D721Med (cell line): ENCODE measurements at regions not wholly inside any gene's neighbourhood (a gene's known extent, or its start where the extent isn't known, plus 50 kb on each side); places are given as distances from the start of the nearest gene placed in this dataset.

Source experiments
- DNase-seq: peaks from one replicate; pipeline ENCODE4 v3.0.0; 2011; ENCODE audit warnings: low spot score; ENCODE audit not compliant: insufficient read length
- FAIRE-seq: peaks from 2 replicates; lab custom pipeline; 2011; peaks lifted over from hg19 to GRCh38; lab: Jason Lieb, UNC
- CTCF ChIP-seq: IDR thresholded peaks from 2 replicates; pipeline ENCODE4 v1.5.1; 2012; ENCODE audit warnings: mild to moderate bottlenecking, control low read depth; ENCODE audit not compliant: insufficient read depth; ENCODE audit errors: missing control alignments

- TF ChIP-seq CTCF = no peak
- FAIRE-seq = no peak
- no peak for DNase-seq
These were observed 1104.5 kb downstream of the FAT4 start for GRCh38 chr4:126419266-126419665.

GRCh38 chr4:126427853-126428252 is 1113.1 kb downstream of the FAT4 start:
- FAIRE-seq (no peak), DNase-seq (no peak)
- no peak for TF ChIP-seq CTCF

- no peak for FAIRE-seq
- no peak for DNase-seq
- TF ChIP-seq CTCF = no peak
These were observed 1116.3 kb downstream of the FAT4 start for GRCh38 chr4:126431049-126431448.

- DNase-seq = no peak
- TF ChIP-seq CTCF = no peak
- FAIRE-seq = no peak
These were observed 1120.7 kb downstream of the FAT4 start for GRCh38 chr4:126435491-126435890.

- DNase-seq (no peak), FAIRE-seq (peak; percentile 78)
- TF ChIP-seq CTCF = no peak
These were observed 1125.5 kb downstream of the FAT4 start for GRCh38 chr4:126440297-126440696.

- no peak for TF ChIP-seq CTCF
- FAIRE-seq (no peak), DNase-seq (no peak)
These were observed 1126.6 kb downstream of the FAT4 start for GRCh38 chr4:126441173-126442035.

GRCh38 chr4:126445596-126445995 is 1130.8 kb downstream of the FAT4 start:
- FAIRE-seq = no peak
- no peak for TF ChIP-seq CTCF
- no peak for DNase-seq
